Nephron (organoid): ENCODE measurements at regions not wholly inside any gene's neighbourhood (a gene's known extent, or its start where the extent isn't known, plus 50 kb on each side); places are given as distances from the start of the nearest gene placed in this dataset.

Experiments used
- H3K27ac Mint-ChIP-seq, 3 experiments: 2 replicates each; pipeline ENCODE4 v1.8.0; 2020; ENCODE audit warnings: mixed read lengths in 3 of 3, mild to moderate bottlenecking in 2 of 3, moderate library complexity in 1 of 3
- H3K27me3 Mint-ChIP-seq: 2 replicates; pipeline ENCODE4 v1.8.0; 2021; ENCODE audit warnings: low read depth, mild to moderate bottlenecking, moderate library complexity, mixed read lengths
- H3K36me3 Mint-ChIP-seq: 2 replicates; pipeline ENCODE4 v1.8.0; 2020; ENCODE audit warnings: low read depth, mixed read lengths
- H3K4me1 Mint-ChIP-seq: 2 replicates; pipeline ENCODE4 v1.8.0; 2020; ENCODE audit warnings: mixed read lengths
- H3K4me3 Mint-ChIP-seq, 3 experiments: 2 replicates each; pipeline ENCODE4 v1.8.0; 2020; ENCODE audit warnings: mild to moderate bottlenecking in 3 of 3, mixed read lengths in 3 of 3, moderate library complexity in 2 of 3
- H3K9me3 Mint-ChIP-seq: 2 replicates; pipeline ENCODE4 v1.8.0; 2020; ENCODE audit warnings: mixed read lengths
- CTCF ChIP-seq, 3 experiments: fragments of 200-600 bp; sonication (generic); IDR thresholded peaks; one replicate each; pipeline ENCODE4 v1.5.0; 2021; ENCODE audit warnings: antibody characterized with exemption in 3 of 3; ENCODE audit not compliant: unreplicated experiment in 3 of 3

GRCh38 chr11:127574478-127574877 is 573.9 kb upstream of the KIRREL3 start:
- no peak overlapping the region for H3K27ac Mint-ChIP-seq
- TF ChIP-seq CTCF (IDR thresholded peaks at IDR 0.05; ENCODE audit: unreplicated experiment in 3 of 3), result no peak

GRCh38 chr11:127568891-127569290 is 568.3 kb upstream of the KIRREL3 start:
- Mint-ChIP-seq H3K36me3 (no peaks in the 10 kb centered on the region), H3K4me3 (no peak overlapping the region), H3K27me3 (no peaks in the 10 kb centered on the region), H3K4me1 (no peaks in the 10 kb centered on the region), H3K9me3 (peaks cover 10% of the 10 kb centered on the region), H3K27ac (no peak overlapping the region)
- TF ChIP-seq CTCF (IDR thresholded peaks at IDR 0.05; ENCODE audit: unreplicated experiment in 3 of 3), result no peak

More at GRCh38 chr11:127574478-127574877, 573.9 kb upstream of the KIRREL3 start:
- no peaks in the 10 kb centered on the region for H3K4me1 Mint-ChIP-seq
- peaks cover 10% of the 10 kb centered on the region for H3K9me3 Mint-ChIP-seq
- no peaks in the 10 kb centered on the region for H3K36me3 Mint-ChIP-seq
- no peak overlapping the region for H3K4me3 Mint-ChIP-seq
- H3K27me3 Mint-ChIP-seq, result no peaks in the 10 kb centered on the region

- Mint-ChIP-seq H3K4me3 (no peak overlapping the region), H3K4me1 (no peaks in the 10 kb centered on the region), H3K27me3 (no peaks in the 10 kb centered on the region), H3K36me3 (no peaks in the 10 kb centered on the region), H3K27ac (no peak overlapping the region), H3K9me3 (peaks cover 7% of the 10 kb centered on the region)
- no peak for TF ChIP-seq CTCF (IDR thresholded peaks at IDR 0.05; ENCODE audit: unreplicated experiment in 3 of 3)
These were observed 566.8 kb upstream of the KIRREL3 start for GRCh38 chr11:127567237-127567932.

GRCh38 chr11:127564810-127565209 is 564.2 kb upstream of the KIRREL3 start:
- Mint-ChIP-seq H3K36me3 (no peaks in the 10 kb centered on the region), H3K27ac (no peak overlapping the region), H3K27me3 (no peaks in the 10 kb centered on the region), H3K4me3 (no peak overlapping the region), H3K4me1 (no peaks in the 10 kb centered on the region), H3K9me3 (no peaks in the 10 kb centered on the region)
- no peak for TF ChIP-seq CTCF (IDR thresholded peaks at IDR 0.05; ENCODE audit: unreplicated experiment in 3 of 3)

- no peak for TF ChIP-seq CTCF (IDR thresholded peaks at IDR 0.05; ENCODE audit: unreplicated experiment in 3 of 3)
- no peak overlapping the region for H3K4me3 Mint-ChIP-seq
- no peaks in the 10 kb centered on the region for H3K36me3 Mint-ChIP-seq
- peaks cover 16% of the 10 kb centered on the region for H3K4me1 Mint-ChIP-seq
- no peak overlapping the region for H3K27ac Mint-ChIP-seq
- no peaks in the 10 kb centered on the region for H3K9me3 Mint-ChIP-seq
- no peaks in the 10 kb centered on the region for H3K27me3 Mint-ChIP-seq
These were observed 559.4 kb upstream of the KIRREL3 start for GRCh38 chr11:127559978-127560377.

- Mint-ChIP-seq H3K4me3 (no peak overlapping the region), H3K27ac (no peak overlapping the region), H3K36me3 (no peaks in the 10 kb centered on the region), H3K27me3 (no peaks in the 10 kb centered on the region), H3K4me1 (peaks cover 30% of the 10 kb centered on the region), H3K9me3 (no peaks in the 10 kb centered on the region)
- no peak for TF ChIP-seq CTCF (IDR thresholded peaks at IDR 0.05; ENCODE audit: unreplicated experiment in 3 of 3)
These were observed 551.9 kb upstream of the KIRREL3 start for GRCh38 chr11:127552446-127552845.
